ENCODE measurements at regions not wholly inside any gene's neighbourhood (a gene's known extent, or its start where the extent isn't known, plus 50 kb on each side); places are given as distances from the start of the nearest gene placed in this dataset.

DNA sequence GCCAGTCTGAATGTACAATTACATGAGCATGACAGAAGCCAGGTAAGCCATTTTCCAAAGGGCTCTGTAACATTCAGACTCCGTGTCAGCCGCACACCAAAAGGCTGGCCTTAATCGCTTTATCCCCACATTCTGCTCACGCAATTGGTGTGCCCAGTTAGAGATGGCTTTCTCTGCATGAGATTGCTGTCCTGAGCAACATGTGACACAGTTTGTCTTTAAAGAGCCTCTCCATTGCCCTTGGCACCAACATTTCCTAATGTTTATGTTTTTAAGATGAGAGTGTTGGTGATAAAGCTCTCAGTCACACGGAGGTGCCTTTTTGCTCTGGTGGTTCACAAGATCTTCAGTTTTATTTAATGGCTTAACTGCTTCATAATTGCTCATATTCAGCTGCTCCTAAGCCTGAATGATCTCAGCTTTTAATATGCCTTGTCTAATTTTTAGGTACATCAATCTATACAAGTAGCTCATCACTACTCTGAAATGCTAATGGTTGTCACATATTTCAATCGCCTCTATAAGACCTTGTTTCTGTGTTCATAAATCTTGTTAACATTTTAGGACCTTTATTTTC lies 164.8 kb upstream of the ACVR2A start:
- Histone ChIP-seq H3K36me3 (ENCODE audit: control insufficient read depth in 1 of 2, insufficient read depth in 2 of 2, low read length in 2 of 2) (no peaks in the 10 kb centered on the region), H3K9ac (ENCODE audit: low read length) (no peak overlapping the region), H3K27me3 (ENCODE audit: insufficient read depth, low read length) (no peaks in the 10 kb centered on the region), H3K4me2 (ENCODE audit: low read length) (no peak overlapping the region), H2AFZ (ENCODE audit: low read depth, low read length, poor library complexity, severe bottlenecking) (no peak overlapping the region), H3K4me3 (replicated peaks in 1 of 2; ENCODE audit: low read depth in 1 of 2, low read length in 2 of 2) (no peak overlapping the region), H3K9me3 (ENCODE audit: control insufficient read depth in 1 of 2, insufficient read depth in 1 of 2, low read depth in 1 of 2, low read length in 2 of 2) (no peaks in the 10 kb centered on the region), H3K4me1 (ENCODE audit: control insufficient read depth in 1 of 2, insufficient read depth in 2 of 2, low read length in 2 of 2) (no peaks in the 10 kb centered on the region), H3K79me2 (ENCODE audit: insufficient read depth, low read length) (no peaks in the 10 kb centered on the region), H3K27ac (ENCODE audit: low read depth, low read length) (no peak overlapping the region), H4K20me1 (ENCODE audit: insufficient read depth) (no peaks in the 10 kb centered on the region), H3K9me2 (ENCODE audit: insufficient read depth) (no peaks in the 10 kb centered on the region)
- CTCF ChIA-PET, result no interaction called here
- DNase-seq (ENCODE audit: low read depth, low spot score) (no peak), ATAC-seq (no peak)
- TF ChIP-seq SIN3A (IDR thresholded peaks at IDR 0.05; ENCODE audit: low read depth) (no peak), EZH2 (IDR thresholded peaks at IDR 0.05) (no peak), JUND (IDR thresholded peaks at IDR 0.05) (no peak), TCF7L2 (IDR thresholded peaks at IDR 0.05; ENCODE audit: borderline replicate concordance, extremely low read depth, insufficient read depth, insufficient read length) (no peak), POLR2AphosphoS5 (IDR thresholded peaks at IDR 0.05; ENCODE audit: low read depth, low read length) (no peak), RAD21 (IDR thresholded peaks at IDR 0.05; ENCODE audit: low read depth) (no peak), YY1 (IDR thresholded peaks at IDR 0.05; ENCODE audit: extremely low read depth, insufficient replicate concordance, low read depth, low read length) (no peak), ZFX (IDR thresholded peaks at IDR 0.05) (no peak), EGR1 (IDR thresholded peaks at IDR 0.05; ENCODE audit: low read depth) (no peak), FOSL1 (IDR thresholded peaks at IDR 0.05; ENCODE audit: low read depth) (no peak), CEBPB (IDR thresholded peaks at IDR 0.05; ENCODE audit: low read depth) (no peak)
- TF ChIP-seq, protein P1, sequence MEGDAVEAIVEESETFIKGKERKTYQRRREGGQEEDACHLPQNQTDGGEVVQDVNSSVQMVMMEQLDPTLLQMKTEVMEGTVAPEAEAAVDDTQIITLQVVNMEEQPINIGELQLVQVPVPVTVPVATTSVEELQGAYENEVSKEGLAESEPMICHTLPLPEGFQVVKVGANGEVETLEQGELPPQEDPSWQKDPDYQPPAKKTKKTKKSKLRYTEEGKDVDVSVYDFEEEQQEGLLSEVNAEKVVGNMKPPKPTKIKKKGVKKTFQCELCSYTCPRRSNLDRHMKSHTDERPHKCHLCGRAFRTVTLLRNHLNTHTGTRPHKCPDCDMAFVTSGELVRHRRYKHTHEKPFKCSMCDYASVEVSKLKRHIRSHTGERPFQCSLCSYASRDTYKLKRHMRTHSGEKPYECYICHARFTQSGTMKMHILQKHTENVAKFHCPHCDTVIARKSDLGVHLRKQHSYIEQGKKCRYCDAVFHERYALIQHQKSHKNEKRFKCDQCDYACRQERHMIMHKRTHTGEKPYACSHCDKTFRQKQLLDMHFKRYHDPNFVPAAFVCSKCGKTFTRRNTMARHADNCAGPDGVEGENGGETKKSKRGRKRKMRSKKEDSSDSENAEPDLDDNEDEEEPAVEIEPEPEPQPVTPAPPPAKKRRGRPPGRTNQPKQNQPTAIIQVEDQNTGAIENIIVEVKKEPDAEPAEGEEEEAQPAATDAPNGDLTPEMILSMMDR (IDR thresholded peaks at IDR 0.05 in 2 of 3, conservative IDR thresholded peaks at IDR 0.05 in 1 of 3; ENCODE audit: borderline replicate concordance in 1 of 3, insufficient read depth in 1 of 3, low read depth in 2 of 3, low read length in 2 of 3), result no peak
- TF ChIP-seq, protein P2, sequence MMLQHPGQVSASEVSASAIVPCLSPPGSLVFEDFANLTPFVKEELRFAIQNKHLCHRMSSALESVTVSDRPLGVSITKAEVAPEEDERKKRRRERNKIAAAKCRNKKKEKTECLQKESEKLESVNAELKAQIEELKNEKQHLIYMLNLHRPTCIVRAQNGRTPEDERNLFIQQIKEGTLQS (IDR thresholded peaks at IDR 0.05), result no peak
- TF ChIP-seq, protein P3, sequence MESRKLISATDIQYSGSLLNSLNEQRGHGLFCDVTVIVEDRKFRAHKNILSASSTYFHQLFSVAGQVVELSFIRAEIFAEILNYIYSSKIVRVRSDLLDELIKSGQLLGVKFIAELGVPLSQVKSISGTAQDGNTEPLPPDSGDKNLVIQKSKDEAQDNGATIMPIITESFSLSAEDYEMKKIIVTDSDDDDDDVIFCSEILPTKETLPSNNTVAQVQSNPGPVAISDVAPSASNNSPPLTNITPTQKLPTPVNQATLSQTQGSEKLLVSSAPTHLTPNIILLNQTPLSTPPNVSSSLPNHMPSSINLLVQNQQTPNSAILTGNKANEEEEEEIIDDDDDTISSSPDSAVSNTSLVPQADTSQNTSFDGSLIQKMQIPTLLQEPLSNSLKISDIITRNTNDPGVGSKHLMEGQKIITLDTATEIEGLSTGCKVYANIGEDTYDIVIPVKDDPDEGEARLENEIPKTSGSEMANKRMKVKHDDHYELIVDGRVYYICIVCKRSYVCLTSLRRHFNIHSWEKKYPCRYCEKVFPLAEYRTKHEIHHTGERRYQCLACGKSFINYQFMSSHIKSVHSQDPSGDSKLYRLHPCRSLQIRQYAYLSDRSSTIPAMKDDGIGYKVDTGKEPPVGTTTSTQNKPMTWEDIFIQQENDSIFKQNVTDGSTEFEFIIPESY (IDR thresholded peaks at IDR 0.05; ENCODE audit: extremely low read depth, insufficient replicate concordance, low read length), result no peak
- RAD21 ChIA-PET (ENCODE audit: low non-redundant PET in 1 of 2, low total read pairs in 2 of 2, uncharacterized antibody in 2 of 2, unreplicated experiment in 2 of 2), result no interaction called here
- POLR2A ChIA-PET, result no interaction called here
- no TSS peak for BruUV-seq (replicated peaks)
- intact Hi-C loops (cut with micrococcal nuclease), result no loop called here
